Nephron progenitor cell (in vitro differentiated cells): ENCODE measurements at regions not wholly inside any gene's neighbourhood (a gene's known extent, or its start where the extent isn't known, plus 50 kb on each side); places are given as distances from the start of the nearest gene placed in this dataset.

Source experiments
- DNase-seq: peaks from one replicate; pipeline ENCODE4 v3.0.0; 2021
- H3K27ac Mint-ChIP-seq: 2 replicates; pipeline ENCODE4 v1.8.0; 2021; ENCODE audit warnings: mild to moderate bottlenecking, moderate library complexity, mixed read lengths
- H3K27me3 Mint-ChIP-seq: 2 replicates; pipeline ENCODE4 v1.8.0; 2021; ENCODE audit warnings: mild to moderate bottlenecking, low read depth, mixed read lengths; ENCODE audit not compliant: poor library complexity
- H3K36me3 Mint-ChIP-seq: 2 replicates; pipeline ENCODE4 v1.8.0; 2021; ENCODE audit warnings: low read depth, mixed read lengths
- H3K4me1 Mint-ChIP-seq: 2 replicates; pipeline ENCODE4 v1.8.0; 2021; ENCODE audit warnings: mixed read lengths
- H3K4me3 Mint-ChIP-seq: 2 replicates; pipeline ENCODE4 v1.8.0; 2021; ENCODE audit warnings: mild to moderate bottlenecking, moderate library complexity, mixed read lengths
- H3K9me3 Mint-ChIP-seq: 2 replicates; pipeline ENCODE4 v1.8.0; 2021; ENCODE audit warnings: mild to moderate bottlenecking, moderate library complexity, mixed read lengths
- CTCF ChIP-seq: fragments of 200-600 bp; sonication (generic); IDR thresholded peaks from 2 replicates; pipeline ENCODE4 v1.5.0; 2021; ENCODE audit warnings: antibody characterized with exemption

GRCh38 chr9:81379655-81380054, 309.7 kb downstream of the TLE1 start:
- no peak for TF ChIP-seq CTCF
- H3K27me3 Mint-ChIP-seq = peaks cover 2% of the 10 kb centered on the region
- peaks cover 63% of the 10 kb centered on the region for H3K4me1 Mint-ChIP-seq
- H3K9me3 Mint-ChIP-seq = peaks cover 6% of the 10 kb centered on the region
- no peak for DNase-seq
- H3K4me3 Mint-ChIP-seq = no peak overlapping the region
- H3K36me3 Mint-ChIP-seq = peaks cover 6% of the 10 kb centered on the region
- H3K27ac Mint-ChIP-seq = no peak overlapping the region

- H3K36me3 Mint-ChIP-seq = peaks cover 6% of the 10 kb centered on the region
- DNase-seq = no peak
- H3K4me1 Mint-ChIP-seq = peaks cover 77% of the 10 kb centered on the region
- peaks cover 2% of the 10 kb centered on the region for H3K27me3 Mint-ChIP-seq
- H3K9me3 Mint-ChIP-seq = peaks cover 6% of the 10 kb centered on the region
- no peak for TF ChIP-seq CTCF
- H3K27ac Mint-ChIP-seq = no peak overlapping the region
- H3K4me3 Mint-ChIP-seq = no peak overlapping the region
Observed at GRCh38 chr9:81377921-81378320, 311.4 kb downstream of the TLE1 start.

GRCh38 chr9:81377320-81377719, 312.0 kb downstream of the TLE1 start:
- DNase-seq = no peak
- Mint-ChIP-seq H3K4me1 (peaks cover 83% of the 10 kb centered on the region), H3K27ac (peak overlapping the region; percentile 49), H3K27me3 (peaks cover 2% of the 10 kb centered on the region), H3K9me3 (peaks cover 6% of the 10 kb centered on the region), H3K36me3 (peaks cover 6% of the 10 kb centered on the region), H3K4me3 (no peak overlapping the region)
- no peak for TF ChIP-seq CTCF

GRCh38 chr9:81375187-81376100, 313.9 kb downstream of the TLE1 start:
- Mint-ChIP-seq H3K27ac (peak overlapping the region; percentile 91), H3K36me3 (peaks cover 6% of the 10 kb centered on the region), H3K27me3 (peaks cover 2% of the 10 kb centered on the region), H3K4me1 (peaks cover 92% of the 10 kb centered on the region), H3K4me3 (peak overlapping the region; percentile 48), H3K9me3 (peaks cover 6% of the 10 kb centered on the region)
- no peak for DNase-seq
- no peak for TF ChIP-seq CTCF

GRCh38 chr9:81374459-81375186, 314.7 kb downstream of the TLE1 start:
- H3K9me3 Mint-ChIP-seq = peaks cover 5% of the 10 kb centered on the region
- peaks cover 6% of the 10 kb centered on the region for H3K36me3 Mint-ChIP-seq
- DNase-seq = no peak
- H3K4me1 Mint-ChIP-seq = peaks cover 92% of the 10 kb centered on the region
- H3K4me3 Mint-ChIP-seq = peak overlapping the region; percentile 53
- H3K27ac Mint-ChIP-seq = peak overlapping the region; percentile 91
- no peak for TF ChIP-seq CTCF
- peaks cover 2% of the 10 kb centered on the region for H3K27me3 Mint-ChIP-seq
